Panc1 (cell line): ENCODE measurements at regions not wholly inside any gene's neighbourhood (a gene's known extent, or its start where the extent isn't known, plus 50 kb on each side); places are given as distances from the start of the nearest gene placed in this dataset.
"Not testable (repeated sequence)": the region's sequence is repeated elsewhere in the genome, so short reads cannot be mapped to it uniquely, and the experiment has no call there.

Source experiments
- ATAC-seq: fragments of 200-7000 bp; cut with Tn5 transposase; 2 replicates; pipeline ENCODE4 v1.9.1; 2020; ENCODE audit warnings: mild to moderate bottlenecking, moderate library complexity
- BruUV-seq: library from RNA; stranded (reverse); fragments of 400-500 nt; replicated peaks from 2 replicates; lab custom pipeline; 2021; lab: Mats Ljungman, UMichigan
- CTCF ChIA-PET: fragments of 300-600 bp; sonication (Branson Sonifier 250); formaldehyde crosslinking; loops from one replicate; lab custom pipeline; 2022; ENCODE audit warnings: antibody characterized with exemption; lab: Charles Lee
- POLR2A ChIA-PET: fragments of 300-600 bp; sonication (Branson Sonifier 250); formaldehyde crosslinking; loops from one replicate; lab custom pipeline; 2022; ENCODE audit warnings: antibody characterized with exemption; lab: Charles Lee
- DNase-seq: peaks from one replicate; pipeline ENCODE4 v3.0.0-alpha.2; 2010; ENCODE audit warnings: low read depth, low spot score
- H3K27ac ChIP-seq: 2 replicates; pipeline ENCODE4 v1.5.1; 2011; ENCODE audit warnings: mild to moderate bottlenecking, low read length, inconsistent platforms
- H3K27me3 ChIP-seq: fragments of 200-500 bp; sonication (Bioruptor generic); 2 replicates; pipeline ENCODE4 v1.6.0; 2014; ENCODE audit warnings: low read length, inconsistent platforms; ENCODE audit not compliant: control insufficient read depth, insufficient read depth
- H3K36me3 ChIP-seq: fragments of 200-500 bp; sonication (Bioruptor generic); 2 replicates; pipeline ENCODE4 v1.5.1; 2014; ENCODE audit warnings: inconsistent platforms, mild to moderate bottlenecking, low read length, moderate library complexity; ENCODE audit not compliant: control insufficient read depth, insufficient read depth
- H3K4me1 ChIP-seq: 2 replicates; pipeline ENCODE4 v1.5.1; 2011; ENCODE audit warnings: inconsistent platforms, mild to moderate bottlenecking, low read length, moderate library complexity; ENCODE audit not compliant: control insufficient read depth, insufficient read depth
- H3K4me3 ChIP-seq, 2 experiments: 2 replicates each; pipeline ENCODE4 v1.5.1; 2011 to 2012; ENCODE audit warnings: low read depth in 2 of 2, low read length in 2 of 2, mild to moderate bottlenecking in 2 of 2, inconsistent platforms in 1 of 2, moderate library complexity in 1 of 2
- H3K9me3 ChIP-seq: fragments of 200-500 bp; sonication (Bioruptor generic); 2 replicates; pipeline ENCODE4 v1.5.1; 2014; ENCODE audit warnings: low read depth, mild to moderate bottlenecking, inconsistent platforms, low read length, moderate library complexity; ENCODE audit not compliant: control insufficient read depth, insufficient read depth
- CTCF ChIP-seq: fragments of 450-650 bp; IDR thresholded peaks from 2 replicates; pipeline ENCODE4 v1.5.1; 2017; ENCODE audit warnings: mild to moderate bottlenecking
- POLR2AphosphoS5 ChIP-seq: IDR thresholded peaks from 2 replicates; pipeline ENCODE4 v1.6.1; 2012; ENCODE audit warnings: mild to moderate bottlenecking, low read depth, low read length, moderate library complexity
- REST ChIP-seq, 2 experiments: IDR thresholded peaks; 2 replicates each; pipeline ENCODE4 v1.6.1; 2011 to 2012; ENCODE audit warnings: low read depth in 2 of 2, control low read depth in 1 of 2, low read length in 1 of 2, mild to moderate bottlenecking in 1 of 2, moderate library complexity in 1 of 2; ENCODE audit not compliant: insufficient read depth in 1 of 2
- SIN3A ChIP-seq: IDR thresholded peaks from 2 replicates; pipeline ENCODE4 v1.6.1; 2012; ENCODE audit warnings: low read depth, mild to moderate bottlenecking, low read length, moderate library complexity, borderline replicate concordance; ENCODE audit not compliant: insufficient read depth
- TCF7L2 ChIP-seq: IDR thresholded peaks from 2 replicates; pipeline ENCODE4 v1.6.1; 2011; ENCODE audit warnings: mild to moderate bottlenecking, low read depth, low read length, inconsistent platforms
- in situ Hi-C: cut with HindIII; loops from 2 replicates; pipeline ENCODE4 v1.10.0; 2016; ENCODE audit warnings: low sequenced_read_pairs, low pct_unique_long_range_greater_than_20kb
- intact Hi-C: fragments of 100-400 bp; cut with micrococcal nuclease; formaldehyde crosslinking; loops from one replicate; pipeline ENCODE4 v1.10.0; 2022; ENCODE audit not compliant: unreplicated experiment

GRCh38 chr17:31793634-31794033 lies 65.4 kb downstream of the COPRS start:
- H3K4me3 ChIP-seq, intact Hi-C loops, BruUV-seq, ATAC-seq, in situ Hi-C loops, H3K36me3 ChIP-seq, H3K27ac ChIP-seq, H3K4me1 ChIP-seq, DNase-seq, POLR2A ChIA-PET, H3K9me3 ChIP-seq, H3K27me3 ChIP-seq: not testable (repeated sequence)
- CTCF ChIA-PET, result interaction anchor here (0.6 kb wide), 1 partner anchor 27 kb away, joined by 5 read pairs; no protein-coding TSS in a partner anchor

- Histone ChIP-seq H3K4me1 (no peaks in the 10 kb centered on the region), H3K4me3 (no peak overlapping the region), H3K9me3 (no peaks in the 10 kb centered on the region), H3K36me3 (no peaks in the 10 kb centered on the region), H3K27ac (no peak overlapping the region), H3K27me3 (no peaks in the 10 kb centered on the region)
- POLR2A ChIA-PET, result no interaction called here
- TF ChIP-seq CTCF (no peak), REST (IDR thresholded peaks at IDR 0.05; ENCODE audit: insufficient read depth in 1 of 2, low read depth in 2 of 2, low read length in 1 of 2) (no peak), SIN3A (no peak), TCF7L2 (no peak), POLR2AphosphoS5 (no peak)
- BruUV-seq, result no TSS peak
- DNase-seq (no peak), ATAC-seq (no peak)
- in situ Hi-C loops, result no loop called here
- intact Hi-C loops, result no loop called here
- CTCF ChIA-PET, result no interaction called here
Observed at GRCh38 chr17:31792007-31792585, 66.9 kb downstream of the COPRS start.

- ChIA-PET CTCF (no interaction called here), POLR2A (interaction anchor here (0.6 kb wide), 1 partner anchor 377 kb away, joined by 3 read pairs; no protein-coding TSS in a partner anchor)
- TF ChIP-seq POLR2AphosphoS5 (no peak), CTCF (no peak), TCF7L2 (no peak), SIN3A (no peak), REST (IDR thresholded peaks at IDR 0.05; ENCODE audit: insufficient read depth in 1 of 2, low read depth in 2 of 2, low read length in 1 of 2) (no peak)
- DNase-seq (no peak), ATAC-seq (no peak)
- Histone ChIP-seq H3K27me3 (no peaks in the 10 kb centered on the region), H3K36me3 (no peaks in the 10 kb centered on the region), H3K9me3 (no peaks in the 10 kb centered on the region), H3K4me1 (no peaks in the 10 kb centered on the region), H3K4me3 (no peak overlapping the region), H3K27ac (no peak overlapping the region)
- no TSS peak for BruUV-seq
- in situ Hi-C loops (no loop called here), intact Hi-C loops (no loop called here)
Observed at GRCh38 chr17:31789707-31790505, 69.1 kb downstream of the COPRS start.
